Activated T-helper 17 cell treated with anti-CD3 and anti-CD28 coated beads, Interleukin-2, amount 50 U/mL, for 72 hours (primary cell): ENCODE measurements at regions not wholly inside any gene's neighbourhood (a gene's known extent, or its start where the extent isn't known, plus 50 kb on each side); places are given as distances from the start of the nearest gene placed in this dataset.
"Not testable (repeated sequence)": the region's sequence is repeated elsewhere in the genome, so short reads cannot be mapped to it uniquely, and the experiment has no call there.

ENCODE experiments used
- ATAC-seq: fragments of 150-1000 bp; cut with Tn5 transposase; replicated peaks from 2 replicates; pipeline ENCODE4 v1.10.0; 2021; ENCODE audit warnings: mild to moderate bottlenecking, moderate library complexity
- H3K27ac Mint-ChIP-seq: one replicate; pipeline ENCODE4 v1.8.0; 2022; ENCODE audit warnings: mixed read lengths
- H3K27me3 Mint-ChIP-seq: one replicate; pipeline ENCODE4 v1.8.0; 2022; ENCODE audit warnings: mixed read lengths
- H3K36me3 Mint-ChIP-seq: one replicate; pipeline ENCODE4 v1.8.0; 2022; ENCODE audit warnings: low read depth, mild to moderate bottlenecking, mixed read lengths
- H3K4me1 Mint-ChIP-seq: one replicate; pipeline ENCODE4 v1.8.0; 2022; ENCODE audit warnings: mixed read lengths
- H3K4me3 Mint-ChIP-seq: one replicate; pipeline ENCODE4 v1.8.0; 2022; ENCODE audit warnings: mild to moderate bottlenecking, mixed read lengths
- H3K9me3 Mint-ChIP-seq: one replicate; pipeline ENCODE4 v1.8.0; 2022; ENCODE audit warnings: mixed read lengths

DNA sequence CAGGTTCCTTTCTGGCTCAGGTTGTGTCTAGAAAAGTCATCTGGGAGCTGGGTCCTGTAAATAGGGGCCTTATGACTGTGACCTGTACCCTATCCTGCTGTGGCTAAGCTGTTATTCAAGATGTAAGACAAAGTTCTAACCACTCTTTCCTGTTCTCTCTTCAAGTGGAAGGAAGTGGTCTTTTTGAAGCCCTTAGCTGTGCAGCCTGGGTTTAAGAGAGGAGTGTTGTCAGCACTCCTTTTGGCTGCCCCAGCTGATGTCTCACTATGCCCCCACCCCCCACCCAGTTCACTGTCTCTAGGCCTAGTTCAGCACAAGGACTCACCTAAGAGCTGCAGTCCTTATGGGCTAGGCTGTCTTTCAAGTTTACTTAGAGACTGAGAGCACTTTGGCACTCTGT is 1069.5 kb downstream of the FAM133A start:
- H3K4me1 Mint-ChIP-seq, result no peaks in the 10 kb centered on the region
- no peak overlapping the region for H3K4me3 Mint-ChIP-seq
- H3K9me3 Mint-ChIP-seq, result no peaks in the 10 kb centered on the region
- no peaks in the 10 kb centered on the region for H3K36me3 Mint-ChIP-seq
- H3K27ac Mint-ChIP-seq, result no peak overlapping the region
- no peak for ATAC-seq
- H3K27me3 Mint-ChIP-seq, result no peaks in the 10 kb centered on the region

GRCh38 chrX:94744786-94745185 is 1070.8 kb downstream of the FAM133A start:
- no peak overlapping the region for H3K4me3 Mint-ChIP-seq
- no peaks in the 10 kb centered on the region for H3K9me3 Mint-ChIP-seq
- no peaks in the 10 kb centered on the region for H3K4me1 Mint-ChIP-seq
- H3K27me3 Mint-ChIP-seq, result no peaks in the 10 kb centered on the region
- H3K27ac Mint-ChIP-seq, result no peak overlapping the region
- H3K36me3 Mint-ChIP-seq, result no peaks in the 10 kb centered on the region
- no peak for ATAC-seq

- Mint-ChIP-seq H3K36me3 (no peaks in the 10 kb centered on the region), H3K27me3 (no peaks in the 10 kb centered on the region), H3K27ac (no peak overlapping the region), H3K4me3 (no peak overlapping the region), H3K4me1 (no peaks in the 10 kb centered on the region), H3K9me3 (no peaks in the 10 kb centered on the region)
- ATAC-seq, result no peak
Measured at GRCh38 chrX:94751611-94752010, 1077.6 kb downstream of the FAM133A start.

DNA sequence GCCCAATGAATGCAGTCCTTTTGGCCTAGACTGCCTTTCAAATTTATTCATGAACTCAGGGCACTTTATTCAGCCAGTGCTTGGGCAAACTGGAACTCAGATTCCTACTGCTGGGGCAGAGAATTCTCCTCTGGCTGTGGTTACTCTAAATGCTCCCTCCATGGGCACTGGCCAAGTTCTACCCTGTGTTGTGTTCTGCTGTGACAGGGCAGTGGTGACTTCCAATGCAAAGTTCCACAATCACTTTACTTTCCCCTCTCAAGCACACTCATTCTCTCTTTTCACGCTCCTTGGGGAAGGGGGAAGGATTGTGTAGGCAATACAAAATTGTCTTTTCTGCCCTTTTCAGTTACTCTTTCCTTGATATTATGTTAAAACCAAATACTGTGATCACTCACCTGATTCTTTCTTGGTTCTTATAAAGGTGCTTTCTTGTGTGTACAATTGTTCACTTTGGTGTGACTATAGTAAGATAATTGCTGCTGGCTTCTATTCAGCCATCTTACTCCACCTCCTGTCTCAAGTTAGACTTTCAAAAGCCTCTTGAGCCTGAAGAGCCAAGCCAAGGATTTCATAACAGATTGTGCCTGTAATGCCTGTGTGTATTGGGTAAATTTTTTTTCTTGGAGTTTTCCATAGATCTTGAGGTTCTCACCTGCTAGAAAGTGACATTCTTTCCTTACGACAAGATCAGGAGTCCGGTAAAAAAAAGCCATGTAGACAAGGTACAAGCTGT is 1078.6 kb downstream of the FAM133A start:
- Mint-ChIP-seq H3K27ac (no peak overlapping the region), H3K4me3 (no peak overlapping the region), H3K27me3 (no peaks in the 10 kb centered on the region), H3K4me1 (no peaks in the 10 kb centered on the region), H3K36me3 (no peaks in the 10 kb centered on the region), H3K9me3 (no peaks in the 10 kb centered on the region)
- no peak for ATAC-seq

GRCh38 chrX:94758130-94758529 is 1084.1 kb downstream of the FAM133A start:
- H3K27ac Mint-ChIP-seq, result no peak overlapping the region
- H3K27me3 Mint-ChIP-seq, result no peaks in the 10 kb centered on the region
- ATAC-seq, result no peak
- H3K4me3 Mint-ChIP-seq, result no peak overlapping the region
- H3K36me3 Mint-ChIP-seq, result no peaks in the 10 kb centered on the region
- H3K4me1 Mint-ChIP-seq, result no peaks in the 10 kb centered on the region
- H3K9me3 Mint-ChIP-seq, result no peaks in the 10 kb centered on the region

DNA sequence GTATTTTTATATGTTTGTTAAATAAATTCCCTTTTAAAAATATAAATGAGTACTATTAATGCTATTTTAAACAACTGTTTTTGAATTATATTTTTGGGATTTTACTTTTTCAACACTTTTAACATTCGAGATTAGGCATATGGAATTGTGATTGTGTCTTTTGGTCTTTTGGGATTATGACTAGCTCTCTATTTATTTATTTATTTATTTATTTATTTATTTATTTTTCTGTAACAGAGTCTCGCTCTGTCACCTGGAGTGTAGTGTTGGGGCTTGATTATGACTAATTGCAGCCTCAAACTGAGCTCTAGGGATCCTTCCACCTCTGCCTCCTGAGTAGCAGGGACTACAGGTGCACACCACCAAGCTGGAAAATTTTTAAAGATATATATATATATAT is 1101.6 kb downstream of the FAM133A start:
- ATAC-seq, result no peak

GRCh38 chrX:94813541-94813940 is 1139.5 kb downstream of the FAM133A start:
- Mint-ChIP-seq H3K4me3 (no peak overlapping the region), H3K9me3 (no peaks in the 10 kb centered on the region), H3K36me3 (no peaks in the 10 kb centered on the region), H3K4me1 (no peaks in the 10 kb centered on the region), H3K27me3 (no peaks in the 10 kb centered on the region), H3K27ac (no peak overlapping the region)
- ATAC-seq, result no peak

More for the DNA sequence above, 1101.6 kb downstream of the FAM133A start:
- Mint-ChIP-seq H3K27me3 (no peaks in the 10 kb centered on the region), H3K4me1 (no peaks in the 10 kb centered on the region), H3K9me3 (no peaks in the 10 kb centered on the region), H3K36me3 (no peaks in the 10 kb centered on the region), H3K27ac (no peak overlapping the region), H3K4me3 (no peak overlapping the region)

DNA sequence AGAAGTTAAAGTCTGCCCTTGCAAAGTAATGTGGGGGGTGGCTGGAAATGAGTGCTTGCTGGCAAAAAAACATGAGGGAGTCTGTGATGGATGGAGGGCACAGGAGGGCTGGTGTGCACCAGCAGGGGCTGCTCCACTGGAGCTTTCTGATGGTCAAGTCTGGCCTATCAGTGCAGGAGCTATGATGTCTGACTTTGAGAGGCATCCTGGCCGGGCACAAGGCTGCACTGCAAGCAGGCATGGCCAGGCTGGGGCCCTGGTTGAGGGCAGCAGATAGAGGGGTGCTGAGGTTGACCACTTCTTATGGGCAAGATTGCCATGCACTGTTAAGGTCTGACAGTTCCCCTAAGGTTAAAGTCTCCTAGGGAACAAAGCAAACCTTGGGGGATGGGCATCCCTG is 1140.2 kb downstream of the FAM133A start:
- no peak for ATAC-seq
- H3K27me3 Mint-ChIP-seq, result no peaks in the 10 kb centered on the region
- H3K27ac Mint-ChIP-seq, result no peak overlapping the region
- no peaks in the 10 kb centered on the region for H3K36me3 Mint-ChIP-seq
- H3K4me3 Mint-ChIP-seq, result no peak overlapping the region
- no peaks in the 10 kb centered on the region for H3K4me1 Mint-ChIP-seq
- H3K9me3 Mint-ChIP-seq, result no peaks in the 10 kb centered on the region

GRCh38 chrX:94830717-94831116 is 1156.7 kb downstream of the FAM133A start:
- H3K27ac Mint-ChIP-seq, result no peak overlapping the region
- H3K36me3 Mint-ChIP-seq, result no peaks in the 10 kb centered on the region
- no peaks in the 10 kb centered on the region for H3K9me3 Mint-ChIP-seq
- ATAC-seq, result no peak
- no peaks in the 10 kb centered on the region for H3K27me3 Mint-ChIP-seq
- H3K4me3 Mint-ChIP-seq, result no peak overlapping the region
- H3K4me1 Mint-ChIP-seq, result no peaks in the 10 kb centered on the region

GRCh38 chrX:94831364-94831763 is 1157.4 kb downstream of the FAM133A start:
- Mint-ChIP-seq H3K27ac (no peak overlapping the region), H3K4me1 (no peaks in the 10 kb centered on the region), H3K9me3 (no peaks in the 10 kb centered on the region), H3K36me3 (no peaks in the 10 kb centered on the region), H3K27me3 (no peaks in the 10 kb centered on the region), H3K4me3 (no peak overlapping the region)
- no peak for ATAC-seq

DNA sequence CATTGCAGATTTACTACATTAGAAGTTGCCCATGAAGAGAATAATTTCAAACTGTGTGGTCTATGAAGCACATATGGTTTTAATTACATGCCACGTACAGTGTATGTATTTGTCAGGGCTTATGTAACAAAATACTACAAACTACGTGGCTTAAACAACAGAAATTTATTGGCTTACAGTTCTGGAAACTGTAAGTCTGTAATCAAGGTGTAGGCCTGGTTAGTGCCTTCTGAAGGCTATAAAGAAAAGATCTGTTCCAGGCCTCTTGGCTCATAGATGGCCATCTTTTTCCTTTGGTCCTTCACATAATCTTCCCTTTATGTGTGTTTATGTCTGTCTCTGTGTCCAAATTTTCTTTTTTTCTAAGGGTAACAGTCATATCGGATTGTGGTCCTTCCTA is 1160.2 kb downstream of the FAM133A start:
- H3K27me3 Mint-ChIP-seq, result no peaks in the 10 kb centered on the region
- H3K36me3 Mint-ChIP-seq, result no peaks in the 10 kb centered on the region
- H3K27ac Mint-ChIP-seq, result no peak overlapping the region
- H3K4me3 Mint-ChIP-seq, result no peak overlapping the region
- H3K4me1 Mint-ChIP-seq, result no peaks in the 10 kb centered on the region
- no peak for ATAC-seq
- H3K9me3 Mint-ChIP-seq, result no peaks in the 10 kb centered on the region

- Mint-ChIP-seq H3K9me3 (no peaks in the 10 kb centered on the region), H3K27ac (no peak overlapping the region), H3K4me1 (no peaks in the 10 kb centered on the region), H3K36me3 (no peaks in the 10 kb centered on the region), H3K4me3 (no peak overlapping the region), H3K27me3 (no peaks in the 10 kb centered on the region)
- no peak for ATAC-seq
Measured at GRCh38 chrX:94850811-94851210, 1176.8 kb downstream of the FAM133A start.

DNA sequence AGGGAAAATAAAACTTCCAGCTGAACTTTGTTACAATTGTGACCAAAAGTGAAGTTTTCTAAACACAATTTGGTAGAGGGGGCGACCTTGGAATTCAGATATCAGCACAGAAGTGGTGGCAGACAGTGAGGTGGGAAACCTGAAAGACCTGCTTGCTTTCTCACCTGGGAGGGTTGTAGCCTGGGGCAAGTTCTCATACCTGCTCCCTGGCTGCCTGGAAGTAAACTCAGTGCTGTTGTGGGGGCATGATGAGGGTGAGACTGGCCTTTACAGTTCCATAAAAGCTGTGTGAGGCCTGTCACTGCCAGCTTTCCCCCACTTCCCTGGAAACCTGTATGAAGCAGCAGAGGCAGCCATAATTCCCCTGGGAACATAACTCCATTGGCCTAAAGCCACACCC is 1180.2 kb downstream of the FAM133A start:
- Mint-ChIP-seq H3K27me3 (no peaks in the 10 kb centered on the region), H3K9me3 (no peaks in the 10 kb centered on the region), H3K36me3 (no peaks in the 10 kb centered on the region), H3K4me3 (no peak overlapping the region), H3K27ac (no peak overlapping the region), H3K4me1 (no peaks in the 10 kb centered on the region)
- no peak for ATAC-seq

- H3K4me3 Mint-ChIP-seq, H3K36me3 Mint-ChIP-seq, H3K9me3 Mint-ChIP-seq: not testable (repeated sequence)
Measured at GRCh38 chrX:94862470-94862869, 1188.5 kb downstream of the FAM133A start.

GRCh38 chrX:94871640-94872039 is 1197.6 kb downstream of the FAM133A start:
- no peak overlapping the region for H3K27ac Mint-ChIP-seq
- no peaks in the 10 kb centered on the region for H3K36me3 Mint-ChIP-seq
- ATAC-seq, result no peak
- H3K27me3 Mint-ChIP-seq, result no peaks in the 10 kb centered on the region
- no peaks in the 10 kb centered on the region for H3K4me1 Mint-ChIP-seq
- no peak overlapping the region for H3K4me3 Mint-ChIP-seq
- no peaks in the 10 kb centered on the region for H3K9me3 Mint-ChIP-seq

More at GRCh38 chrX:94862470-94862869, 1188.5 kb downstream of the FAM133A start:
- H3K27ac Mint-ChIP-seq, H3K27me3 Mint-ChIP-seq, ATAC-seq, H3K4me1 Mint-ChIP-seq: not testable (repeated sequence)

- Mint-ChIP-seq H3K36me3 (no peaks in the 10 kb centered on the region), H3K27me3 (no peaks in the 10 kb centered on the region), H3K4me1 (no peaks in the 10 kb centered on the region), H3K27ac (no peak overlapping the region), H3K4me3 (no peak overlapping the region), H3K9me3 (peaks cover 3% of the 10 kb centered on the region)
- no peak for ATAC-seq
Measured at GRCh38 chrX:94901849-94902248, 1227.8 kb downstream of the FAM133A start.
